HCT116 (cell line): ENCODE measurements at regions not wholly inside any gene's neighbourhood (a gene's known extent, or its start where the extent isn't known, plus 50 kb on each side); places are given as distances from the start of the nearest gene placed in this dataset.

Source experiments
- ATAC-seq: fragments of 200-7000 bp; cut with Tn5 transposase; 2 replicates; pipeline ENCODE4 v1.9.1; 2020; ENCODE audit warnings: mild to moderate bottlenecking, moderate library complexity
- BruUV-seq: library from RNA; stranded (reverse); fragments of 400-500 nt; replicated peaks from 2 replicates; lab custom pipeline; 2021; lab: Mats Ljungman, UMichigan
- CTCF ChIA-PET: fragments of 300-600 bp; sonication (Branson Sonifier 250); formaldehyde crosslinking; loops from one replicate; lab custom pipeline; 2021; ENCODE audit warnings: antibody characterized with exemption; lab: Charles Lee
- POLR2A ChIA-PET: fragments of 300-600, 350-600 bp; sonication (Branson Sonifier 250); formaldehyde crosslinking; loops from one replicate; lab custom pipeline; 2021; ENCODE audit warnings: antibody characterized with exemption; lab: Charles Lee
- RAD21 ChIA-PET, 2 experiments: fragments of 300-600 bp; sonication (Branson Sonifier 250); formaldehyde crosslinking; loops; one replicate each; lab custom pipeline; 2023; ENCODE audit warnings: low total read pairs in 2 of 2; ENCODE audit not compliant: uncharacterized antibody in 2 of 2, unreplicated experiment in 2 of 2, low non-redundant PET in 1 of 2; lab: Charles Lee
- DNase-seq: peaks from one replicate; pipeline ENCODE4 v3.0.0-alpha.2; 2010; ENCODE audit warnings: low read depth, low spot score
- H2AFZ ChIP-seq: fragments of 200-600 bp; shearing (Covaris generic), sonication (generic); 2 replicates; pipeline ENCODE4 v1.6.1; 2017; ENCODE audit warnings: low read depth, mixed run types, mixed read lengths, antibody characterized with exemption, low read length; ENCODE audit not compliant: poor library complexity, severe bottlenecking
- H3K27ac ChIP-seq: 2 replicates; pipeline ENCODE4 v1.5.1; 2012; ENCODE audit warnings: low read depth, low read length
- H3K27me3 ChIP-seq: fragments of 200-600 bp; sonication (generic); 2 replicates; pipeline ENCODE4 v1.6.1; 2016; ENCODE audit warnings: mixed run types, low read length, mixed read lengths; ENCODE audit not compliant: insufficient read depth
- H3K36me3 ChIP-seq, 2 experiments: fragments of 200-500 bp in 1 of 2; fragments of 200-600 bp in 1 of 2; sonication (Bioruptor generic) in 1 of 2; sonication (generic) in 1 of 2; 2 replicates each; pipeline versions ENCODE4 v1.5.1 to v1.6.1; 2014 to 2016; ENCODE audit warnings: low read length in 2 of 2, inconsistent platforms in 1 of 2, mixed read lengths in 1 of 2, mixed run types in 1 of 2; ENCODE audit not compliant: insufficient read depth in 2 of 2, control insufficient read depth in 1 of 2
- H3K4me1 ChIP-seq, 2 experiments: fragments of 200-600 bp in 1 of 2; sonication (generic) in 1 of 2; 2 replicates each; pipeline versions ENCODE4 v1.5.1 to v1.6.1; 2012 to 2017; ENCODE audit warnings: low read length in 2 of 2, inconsistent platforms in 1 of 2, mild to moderate bottlenecking in 1 of 2, mixed read lengths in 1 of 2, mixed run types in 1 of 2, moderate library complexity in 1 of 2; ENCODE audit not compliant: insufficient read depth in 2 of 2, control insufficient read depth in 1 of 2
- H3K4me2 ChIP-seq: fragments of 200-600 bp; sonication (generic); 2 replicates; pipeline ENCODE4 v1.6.1; 2017; ENCODE audit warnings: mixed run types, low read length, mixed read lengths
- H3K4me3 ChIP-seq, 2 experiments: fragments of 200-600 bp in 1 of 2; sonication (generic) in 1 of 2; replicated peaks in 1 of 2; 2 replicates each; pipeline ENCODE4 v1.5.1; 2011 to 2016; ENCODE audit warnings: low read length in 2 of 2, control low read depth in 1 of 2, low read depth in 1 of 2, mild to moderate bottlenecking in 1 of 2, mixed read lengths in 1 of 2, mixed run types in 1 of 2
- H3K79me2 ChIP-seq: fragments of 200-600 bp; sonication (generic); 2 replicates; pipeline ENCODE4 v1.6.1; 2017; ENCODE audit warnings: mild to moderate bottlenecking, mixed run types, low read length, moderate library complexity, mixed read lengths; ENCODE audit not compliant: insufficient read depth
- H3K9ac ChIP-seq: fragments of 200-600 bp; sonication (generic); 2 replicates; pipeline ENCODE4 v1.6.1; 2016; ENCODE audit warnings: low read length, mixed read lengths
- H3K9me2 ChIP-seq: fragments of 200-600 bp; sonication (generic), shearing (Covaris generic); 2 replicates; pipeline ENCODE4 v1.6.1; 2017; ENCODE audit warnings: mixed run types, mild to moderate bottlenecking, moderate library complexity; ENCODE audit not compliant: insufficient read depth
- H3K9me3 ChIP-seq, 2 experiments: fragments of 200-500 bp in 1 of 2; fragments of 200-600 bp in 1 of 2; sonication (Bioruptor generic) in 1 of 2; sonication (generic) in 1 of 2; 2 replicates each; pipeline ENCODE4 v1.6.1; 2014 to 2017; ENCODE audit warnings: low read length in 2 of 2, mixed read lengths in 2 of 2, inconsistent platforms in 1 of 2, low read depth in 1 of 2, mild to moderate bottlenecking in 1 of 2, mixed run types in 1 of 2, moderate library complexity in 1 of 2; ENCODE audit not compliant: control insufficient read depth in 1 of 2, insufficient read depth in 1 of 2
- H4K20me1 ChIP-seq: fragments of 200-600 bp; sonication (generic), shearing (Covaris generic); 2 replicates; pipeline ENCODE4 v1.6.1; 2017; ENCODE audit warnings: mixed run types, mild to moderate bottlenecking, moderate library complexity; ENCODE audit not compliant: insufficient read depth
- CBX3 ChIP-seq: IDR thresholded peaks from 2 replicates; pipeline ENCODE4 v1.6.1; 2012; ENCODE audit warnings: low read depth
- CEBPB ChIP-seq: IDR thresholded peaks from 2 replicates; pipeline ENCODE4 v1.6.1; 2012; ENCODE audit warnings: low read depth
- EZH2phosphoT487 ChIP-seq: fragments of 200-600 bp; IDR thresholded peaks from 2 replicates; pipeline ENCODE4 v1.6.1; 2018; ENCODE audit warnings: antibody characterized with exemption, borderline replicate concordance
- POLR2A ChIP-seq: IDR thresholded peaks from 2 replicates; pipeline ENCODE4 v1.7.0; 2011; ENCODE audit warnings: borderline replicate concordance; ENCODE audit not compliant: insufficient read depth, insufficient read length; ENCODE audit errors: extremely low read depth
- RAD21 ChIP-seq: IDR thresholded peaks from 2 replicates; pipeline ENCODE4 v1.6.1; 2012; ENCODE audit warnings: low read depth, mild to moderate bottlenecking
- SP1 ChIP-seq: IDR thresholded peaks from 2 replicates; pipeline ENCODE4 v1.6.1; 2012; ENCODE audit warnings: low read depth
- TCF7L2 ChIP-seq: IDR thresholded peaks from 2 replicates; pipeline ENCODE4 v1.7.0; 2011; ENCODE audit warnings: borderline replicate concordance, inconsistent platforms; ENCODE audit not compliant: insufficient read depth, insufficient read length; ENCODE audit errors: extremely low read depth
- YY1 ChIP-seq: IDR thresholded peaks from 2 replicates; pipeline ENCODE4 v1.6.1; 2011; ENCODE audit warnings: low read length, low read depth, moderate library complexity, mild to moderate bottlenecking; ENCODE audit not compliant: insufficient replicate concordance; ENCODE audit errors: extremely low read depth
- ZBTB33 ChIP-seq: IDR thresholded peaks from 2 replicates; pipeline ENCODE4 v1.6.1; 2011; ENCODE audit warnings: mild to moderate bottlenecking, low read length, moderate library complexity; ENCODE audit not compliant: insufficient replicate concordance; ENCODE audit errors: extremely low read depth
- intact Hi-C: fragments of 100-400 bp; cut with micrococcal nuclease; formaldehyde crosslinking; loops from 2 replicates; pipeline ENCODE4 v1.10.0; 2022
- TF ChIP-seq, protein P1 (sequence below): IDR thresholded peaks from 2 replicates; pipeline ENCODE4 v1.6.1; 2012; ENCODE audit warnings: low read depth
- TF ChIP-seq, protein P2 (sequence below), 3 experiments: fragments of 200-600 bp in 1 of 3; sonication (generic) in 1 of 3; IDR thresholded peaks in 2 of 3; conservative IDR thresholded peaks in 1 of 3; 2 replicates each; pipeline ENCODE4 v1.5.1; 2012 to 2017; ENCODE audit warnings: low read depth in 2 of 3, low read length in 2 of 3, antibody characterized with exemption in 1 of 3, borderline replicate concordance in 1 of 3, control low read depth in 1 of 3, mild to moderate bottlenecking in 1 of 3, mixed read lengths in 1 of 3, mixed run types in 1 of 3, moderate library complexity in 1 of 3; ENCODE audit not compliant: insufficient read depth in 1 of 3
- TF ChIP-seq, protein P3 (sequence below): IDR thresholded peaks from 2 replicates; pipeline ENCODE4 v1.6.1; 2012

GRCh38 chr12:17203497-17203896, 597.5 kb upstream of the LMO3 start:
- BruUV-seq, result no TSS peak
- ATAC-seq (no peak), DNase-seq (no peak)
- H2AFZ ChIP-seq, result no peak overlapping the region
- H3K9ac ChIP-seq, result no peak overlapping the region
- H3K79me2 ChIP-seq, result no peaks in the 10 kb centered on the region
- no peak for TF ChIP-seq CEBPB
- CTCF ChIA-PET, result no interaction called here
- H3K36me3 ChIP-seq, result no peaks in the 10 kb centered on the region
- H3K4me3 ChIP-seq, result no peak overlapping the region
- H3K9me3 ChIP-seq, result no peaks in the 10 kb centered on the region; a peak in 1 of 4 replicates
- no peak overlapping the region for H3K4me2 ChIP-seq
- H3K9me2 ChIP-seq, result no peaks in the 10 kb centered on the region
- H3K27ac ChIP-seq, result no peak overlapping the region
- H3K4me1 ChIP-seq, result no peaks in the 10 kb centered on the region
- no peaks in the 10 kb centered on the region for H3K27me3 ChIP-seq
- POLR2A ChIA-PET, result no interaction called here
- H4K20me1 ChIP-seq, result no peaks in the 10 kb centered on the region
- intact Hi-C loops, result no loop called here
- RAD21 ChIA-PET, result no interaction called here

GRCh38 chr12:17197971-17198370, 592.0 kb upstream of the LMO3 start:
- H3K36me3 ChIP-seq, result no peaks in the 10 kb centered on the region
- intact Hi-C loops, result no loop called here
- H2AFZ ChIP-seq, result no peak overlapping the region
- POLR2A ChIA-PET, result no interaction called here
- H3K4me2 ChIP-seq, result no peak overlapping the region
- ATAC-seq (no peak), DNase-seq (no peak)
- no peak overlapping the region for H3K4me3 ChIP-seq
- H4K20me1 ChIP-seq, result no peaks in the 10 kb centered on the region
- no peaks in the 10 kb centered on the region for H3K79me2 ChIP-seq
- no TSS peak for BruUV-seq
- no peak overlapping the region for H3K27ac ChIP-seq
- no peaks in the 10 kb centered on the region for H3K9me2 ChIP-seq
- no peaks in the 10 kb centered on the region for H3K4me1 ChIP-seq
- no peak overlapping the region for H3K9ac ChIP-seq
- RAD21 ChIA-PET, result no interaction called here
- CTCF ChIA-PET, result no interaction called here
- no peaks in the 10 kb centered on the region for H3K27me3 ChIP-seq
- H3K9me3 ChIP-seq, result no peaks in the 10 kb centered on the region
- TF ChIP-seq ZBTB33, result no peak
- no peak for TF ChIP-seq RAD21
- no peak for TF ChIP-seq SP1
- TF ChIP-seq, protein P1, sequence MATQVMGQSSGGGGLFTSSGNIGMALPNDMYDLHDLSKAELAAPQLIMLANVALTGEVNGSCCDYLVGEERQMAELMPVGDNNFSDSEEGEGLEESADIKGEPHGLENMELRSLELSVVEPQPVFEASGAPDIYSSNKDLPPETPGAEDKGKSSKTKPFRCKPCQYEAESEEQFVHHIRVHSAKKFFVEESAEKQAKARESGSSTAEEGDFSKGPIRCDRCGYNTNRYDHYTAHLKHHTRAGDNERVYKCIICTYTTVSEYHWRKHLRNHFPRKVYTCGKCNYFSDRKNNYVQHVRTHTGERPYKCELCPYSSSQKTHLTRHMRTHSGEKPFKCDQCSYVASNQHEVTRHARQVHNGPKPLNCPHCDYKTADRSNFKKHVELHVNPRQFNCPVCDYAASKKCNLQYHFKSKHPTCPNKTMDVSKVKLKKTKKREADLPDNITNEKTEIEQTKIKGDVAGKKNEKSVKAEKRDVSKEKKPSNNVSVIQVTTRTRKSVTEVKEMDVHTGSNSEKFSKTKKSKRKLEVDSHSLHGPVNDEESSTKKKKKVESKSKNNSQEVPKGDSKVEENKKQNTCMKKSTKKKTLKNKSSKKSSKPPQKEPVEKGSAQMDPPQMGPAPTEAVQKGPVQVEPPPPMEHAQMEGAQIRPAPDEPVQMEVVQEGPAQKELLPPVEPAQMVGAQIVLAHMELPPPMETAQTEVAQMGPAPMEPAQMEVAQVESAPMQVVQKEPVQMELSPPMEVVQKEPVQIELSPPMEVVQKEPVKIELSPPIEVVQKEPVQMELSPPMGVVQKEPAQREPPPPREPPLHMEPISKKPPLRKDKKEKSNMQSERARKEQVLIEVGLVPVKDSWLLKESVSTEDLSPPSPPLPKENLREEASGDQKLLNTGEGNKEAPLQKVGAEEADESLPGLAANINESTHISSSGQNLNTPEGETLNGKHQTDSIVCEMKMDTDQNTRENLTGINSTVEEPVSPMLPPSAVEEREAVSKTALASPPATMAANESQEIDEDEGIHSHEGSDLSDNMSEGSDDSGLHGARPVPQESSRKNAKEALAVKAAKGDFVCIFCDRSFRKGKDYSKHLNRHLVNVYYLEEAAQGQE, result no peak
- no peak for TF ChIP-seq TCF7L2
- TF ChIP-seq, protein P2, sequence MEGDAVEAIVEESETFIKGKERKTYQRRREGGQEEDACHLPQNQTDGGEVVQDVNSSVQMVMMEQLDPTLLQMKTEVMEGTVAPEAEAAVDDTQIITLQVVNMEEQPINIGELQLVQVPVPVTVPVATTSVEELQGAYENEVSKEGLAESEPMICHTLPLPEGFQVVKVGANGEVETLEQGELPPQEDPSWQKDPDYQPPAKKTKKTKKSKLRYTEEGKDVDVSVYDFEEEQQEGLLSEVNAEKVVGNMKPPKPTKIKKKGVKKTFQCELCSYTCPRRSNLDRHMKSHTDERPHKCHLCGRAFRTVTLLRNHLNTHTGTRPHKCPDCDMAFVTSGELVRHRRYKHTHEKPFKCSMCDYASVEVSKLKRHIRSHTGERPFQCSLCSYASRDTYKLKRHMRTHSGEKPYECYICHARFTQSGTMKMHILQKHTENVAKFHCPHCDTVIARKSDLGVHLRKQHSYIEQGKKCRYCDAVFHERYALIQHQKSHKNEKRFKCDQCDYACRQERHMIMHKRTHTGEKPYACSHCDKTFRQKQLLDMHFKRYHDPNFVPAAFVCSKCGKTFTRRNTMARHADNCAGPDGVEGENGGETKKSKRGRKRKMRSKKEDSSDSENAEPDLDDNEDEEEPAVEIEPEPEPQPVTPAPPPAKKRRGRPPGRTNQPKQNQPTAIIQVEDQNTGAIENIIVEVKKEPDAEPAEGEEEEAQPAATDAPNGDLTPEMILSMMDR (IDR thresholded peaks at IDR 0.05 in 2 of 3, conservative IDR thresholded peaks at IDR 0.05 in 1 of 3; ENCODE audit: borderline replicate concordance in 1 of 3, insufficient read depth in 1 of 3, low read depth in 2 of 3, low read length in 2 of 3), result no peak
- TF ChIP-seq CBX3, result no peak
- TF ChIP-seq, protein P3, sequence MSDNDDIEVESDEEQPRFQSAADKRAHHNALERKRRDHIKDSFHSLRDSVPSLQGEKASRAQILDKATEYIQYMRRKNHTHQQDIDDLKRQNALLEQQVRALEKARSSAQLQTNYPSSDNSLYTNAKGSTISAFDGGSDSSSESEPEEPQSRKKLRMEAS, result no peak
- TF ChIP-seq EZH2phosphoT487, result no peak
- TF ChIP-seq YY1, result no peak
- no peak for TF ChIP-seq POLR2A
